ENCODE measurements at regions not wholly inside any gene's neighbourhood (a gene's known extent, or its start where the extent isn't known, plus 50 kb on each side); places are given as distances from the start of the nearest gene placed in this dataset.
"Not testable (repeated sequence)": the region's sequence is repeated elsewhere in the genome, so short reads cannot be mapped to it uniquely, and the experiment has no call there.

DNA sequence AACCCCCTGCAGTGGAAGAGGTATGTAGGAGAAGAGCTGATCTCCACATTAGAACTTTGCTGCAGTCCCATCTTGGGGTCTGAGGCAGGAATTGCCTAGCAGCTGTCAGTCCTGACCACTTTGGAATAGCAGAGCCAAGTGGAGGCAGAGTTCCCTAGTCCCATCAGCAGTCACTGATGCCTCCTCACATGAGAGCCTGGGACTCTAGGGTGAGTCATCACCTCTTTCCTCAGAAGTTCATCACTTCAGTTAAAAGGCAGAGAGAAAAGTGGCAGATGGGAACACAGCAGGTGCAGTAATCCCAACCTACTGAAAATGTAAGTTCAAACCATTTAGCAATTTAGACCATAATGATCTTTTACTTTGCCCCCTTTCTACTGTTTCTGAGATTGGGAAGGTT, 73.9 kb upstream of the MED14 start:
- H3K4me3 ChIP-seq (ENCODE audit: control insufficient read depth, low read depth, low read length), result no peak overlapping the region
- TF ChIP-seq, protein P1, sequence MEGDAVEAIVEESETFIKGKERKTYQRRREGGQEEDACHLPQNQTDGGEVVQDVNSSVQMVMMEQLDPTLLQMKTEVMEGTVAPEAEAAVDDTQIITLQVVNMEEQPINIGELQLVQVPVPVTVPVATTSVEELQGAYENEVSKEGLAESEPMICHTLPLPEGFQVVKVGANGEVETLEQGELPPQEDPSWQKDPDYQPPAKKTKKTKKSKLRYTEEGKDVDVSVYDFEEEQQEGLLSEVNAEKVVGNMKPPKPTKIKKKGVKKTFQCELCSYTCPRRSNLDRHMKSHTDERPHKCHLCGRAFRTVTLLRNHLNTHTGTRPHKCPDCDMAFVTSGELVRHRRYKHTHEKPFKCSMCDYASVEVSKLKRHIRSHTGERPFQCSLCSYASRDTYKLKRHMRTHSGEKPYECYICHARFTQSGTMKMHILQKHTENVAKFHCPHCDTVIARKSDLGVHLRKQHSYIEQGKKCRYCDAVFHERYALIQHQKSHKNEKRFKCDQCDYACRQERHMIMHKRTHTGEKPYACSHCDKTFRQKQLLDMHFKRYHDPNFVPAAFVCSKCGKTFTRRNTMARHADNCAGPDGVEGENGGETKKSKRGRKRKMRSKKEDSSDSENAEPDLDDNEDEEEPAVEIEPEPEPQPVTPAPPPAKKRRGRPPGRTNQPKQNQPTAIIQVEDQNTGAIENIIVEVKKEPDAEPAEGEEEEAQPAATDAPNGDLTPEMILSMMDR (IDR thresholded peaks at IDR 0.05; ENCODE audit: control insufficient read depth, insufficient read depth, low read depth, low read length, missing control alignments), result no peak
- no peak for DNase-seq (ENCODE audit: low read depth)

DNA sequence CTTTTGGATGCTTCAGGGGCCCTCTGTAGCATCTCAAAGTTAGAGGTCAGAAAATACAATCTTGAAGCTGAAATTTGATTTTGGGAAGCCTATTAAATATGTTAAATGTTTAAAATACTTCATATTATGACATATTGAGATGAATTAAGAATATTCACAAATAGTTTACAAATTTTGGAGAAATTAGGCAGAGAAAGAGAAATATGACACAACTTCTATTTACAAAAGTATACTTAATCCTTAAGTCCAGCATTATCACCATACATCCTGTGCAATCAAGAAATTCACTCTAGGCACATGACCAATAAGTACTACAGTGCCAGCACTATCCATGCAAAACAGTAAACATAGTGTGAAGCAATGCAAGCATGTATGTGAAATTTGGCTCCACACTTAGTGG, 79.7 kb upstream of the MED14 start:
- not testable (repeated sequence) for H3K4me3 ChIP-seq (ENCODE audit: control insufficient read depth, low read depth, low read length); DNase-seq (ENCODE audit: low read depth)

DNA sequence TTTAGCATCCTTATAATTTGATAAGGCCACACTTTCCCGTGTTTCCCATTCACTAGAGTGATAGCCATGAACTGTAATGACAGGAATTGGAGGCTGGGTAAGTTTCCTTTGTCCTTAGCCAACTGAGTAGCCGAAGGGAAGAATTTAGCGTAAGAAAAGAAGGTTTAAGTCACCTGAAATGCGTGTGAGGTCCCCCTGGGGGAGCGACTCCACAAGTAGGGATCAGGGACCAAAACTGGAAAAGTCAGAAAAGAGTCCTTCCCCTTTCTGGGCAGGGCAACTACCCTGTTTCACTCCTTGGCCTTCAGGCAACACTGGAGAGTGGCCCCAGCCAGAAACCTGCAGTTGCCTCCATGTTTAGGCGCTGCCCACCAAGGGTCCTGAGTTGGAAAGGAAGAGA, 81.6 kb upstream of the MED14 start:
- H3K4me3 ChIP-seq (ENCODE audit: control insufficient read depth, low read depth, low read length), result no peak overlapping the region
- no peak for DNase-seq (ENCODE audit: low read depth)
- TF ChIP-seq, protein P1 (IDR thresholded peaks at IDR 0.05; ENCODE audit: control insufficient read depth, insufficient read depth, low read depth, low read length, missing control alignments), result no peak

DNA sequence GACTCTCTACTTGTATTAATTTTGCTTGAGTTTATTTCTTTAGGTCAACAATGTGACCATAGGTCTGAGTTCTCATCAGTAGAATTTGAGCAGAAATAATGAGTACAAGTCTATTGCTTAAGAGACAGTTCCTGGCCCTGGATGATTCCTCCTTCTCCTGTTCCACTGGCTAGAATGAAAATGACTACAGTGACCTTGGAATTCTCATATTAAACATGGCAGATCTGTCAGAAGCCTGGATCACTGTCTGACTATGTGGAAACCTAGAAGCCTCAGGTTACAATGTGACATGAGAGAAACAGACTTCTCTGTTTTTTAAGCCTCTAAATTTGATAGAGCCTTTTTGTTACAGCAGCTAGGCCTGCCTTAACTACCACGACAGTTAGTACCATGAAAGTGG, 82.9 kb upstream of the MED14 start:
- no peak for DNase-seq (ENCODE audit: low read depth)
- TF ChIP-seq, protein P1 (IDR thresholded peaks at IDR 0.05; ENCODE audit: control insufficient read depth, insufficient read depth, low read depth, low read length, missing control alignments), result no peak
- no peak overlapping the region for H3K4me3 ChIP-seq (ENCODE audit: control insufficient read depth, low read depth, low read length)

DNA sequence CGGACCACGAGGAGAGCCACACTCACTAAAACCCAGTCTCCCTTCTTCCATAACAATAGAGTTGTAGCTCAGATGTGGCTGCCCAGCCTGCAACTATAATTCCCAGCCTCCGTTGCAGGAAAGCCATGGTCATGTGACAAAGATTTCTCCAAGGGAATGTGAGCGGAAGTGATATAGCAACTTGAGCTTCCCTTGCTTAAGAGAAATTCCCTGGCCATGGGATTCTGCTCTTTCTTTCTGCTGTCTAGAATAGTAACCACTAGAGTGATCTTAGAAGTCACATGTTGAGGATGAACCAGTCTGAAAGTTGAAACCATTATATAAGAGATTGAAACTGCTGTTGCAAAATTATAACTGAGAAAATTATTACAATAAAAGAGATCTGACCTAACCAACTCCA, 86.4 kb upstream of the MED14 start:
- H3K4me3 ChIP-seq (ENCODE audit: control insufficient read depth, low read depth, low read length), result no peak overlapping the region
- TF ChIP-seq, protein P1 (IDR thresholded peaks at IDR 0.05; ENCODE audit: control insufficient read depth, insufficient read depth, low read depth, low read length, missing control alignments), result no peak
- DNase-seq (ENCODE audit: low read depth), result no peak

DNA sequence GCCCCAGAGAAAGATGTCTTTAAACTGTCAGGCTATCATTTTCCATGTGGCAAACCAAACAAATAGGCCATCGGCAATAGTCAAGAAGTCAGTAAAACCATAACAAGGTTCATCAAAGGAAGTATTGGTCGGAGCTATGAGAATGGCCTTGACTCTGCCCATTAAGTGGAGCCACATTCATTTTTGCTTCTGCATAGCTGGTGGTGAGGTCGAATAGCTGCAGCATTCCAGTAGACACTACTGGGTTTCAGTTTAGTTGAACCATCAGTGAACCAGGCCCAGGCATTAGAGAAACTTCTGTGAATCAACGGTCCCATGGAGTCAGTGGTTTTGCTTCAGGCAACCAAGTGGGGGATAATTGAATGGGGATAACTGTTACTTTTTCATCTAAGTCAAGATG, 92.0 kb upstream of the MED14 start:
- DNase-seq (ENCODE audit: low read depth), result no peak
- TF ChIP-seq, protein P1 (IDR thresholded peaks at IDR 0.05; ENCODE audit: control insufficient read depth, insufficient read depth, low read depth, low read length, missing control alignments), result no peak
- no peak overlapping the region for H3K4me3 ChIP-seq (ENCODE audit: control insufficient read depth, low read depth, low read length)

DNA sequence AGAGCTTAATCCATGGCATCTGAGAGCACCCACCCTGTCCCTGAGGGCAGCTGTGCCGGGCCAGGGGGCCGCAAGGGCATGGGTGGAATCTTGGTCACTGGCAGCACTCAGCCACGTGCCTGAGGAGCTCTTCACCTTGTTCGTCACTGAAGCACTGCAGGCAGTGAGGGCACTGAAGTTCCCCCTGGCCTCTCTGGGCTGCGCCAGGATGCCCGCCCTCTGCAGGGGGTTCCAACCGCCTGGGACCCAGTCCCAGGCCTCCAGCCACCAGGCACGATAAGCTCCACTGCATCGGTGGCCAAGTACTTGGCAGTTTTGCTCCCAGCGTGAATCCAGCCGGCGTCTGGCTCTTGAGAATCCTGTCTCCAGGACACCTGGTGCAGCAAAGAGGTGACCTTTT, 96.4 kb upstream of the MED14 start:
- no peak overlapping the region for H3K4me3 ChIP-seq (ENCODE audit: control insufficient read depth, low read depth, low read length)
- TF ChIP-seq, protein P1 (IDR thresholded peaks at IDR 0.05; ENCODE audit: control insufficient read depth, insufficient read depth, low read depth, low read length, missing control alignments), result no peak
- DNase-seq (ENCODE audit: low read depth), result no peak
